Muscle of leg (tissue), 3 donors: ENCODE measurements at regions not wholly inside any gene's neighbourhood (a gene's known extent, or its start where the extent isn't known, plus 50 kb on each side); places are given as distances from the start of the nearest gene placed in this dataset.
"Not testable (repeated sequence)": the region's sequence is repeated elsewhere in the genome, so short reads cannot be mapped to it uniquely, and the experiment has no call there.

Experiments used
- DNase-seq: peaks from one replicate; pipeline ENCODE4 v3.0.0; 2013
- H3K27ac ChIP-seq: one replicate; pipeline ENCODE4 v1.5.1; 2013; ENCODE audit warnings: mild to moderate bottlenecking, low read length, control low read depth
- H3K27me3 ChIP-seq: one replicate; pipeline ENCODE4 v1.6.1; 2013; ENCODE audit warnings: low read length; ENCODE audit not compliant: control insufficient read depth, insufficient read depth
- H3K36me3 ChIP-seq: one replicate; pipeline ENCODE4 v1.6.1; 2013; ENCODE audit warnings: low read length; ENCODE audit not compliant: control insufficient read depth, insufficient read depth
- H3K4me1 ChIP-seq: one replicate; pipeline ENCODE4 v1.6.1; 2013; ENCODE audit warnings: low read length; ENCODE audit not compliant: control insufficient read depth, insufficient read depth
- H3K4me3 ChIP-seq: one replicate; pipeline ENCODE4 v1.5.1; 2013; ENCODE audit warnings: low read length, control low read depth
- H3K9me3 ChIP-seq: replicated peaks from 2 replicates; pipeline ENCODE4 v1.6.1; 2013; ENCODE audit warnings: low read depth, low read length; ENCODE audit not compliant: control insufficient read depth
- WGBS: methylation state at CpG from one replicate; pipeline ENCODE4 v1.1.5; 2013; ENCODE audit warnings: missing lambda C conversion rate; ENCODE audit not compliant: insufficient coverage; 5-methylcytosine and 5-hydroxymethylcytosine counted together

DNA sequence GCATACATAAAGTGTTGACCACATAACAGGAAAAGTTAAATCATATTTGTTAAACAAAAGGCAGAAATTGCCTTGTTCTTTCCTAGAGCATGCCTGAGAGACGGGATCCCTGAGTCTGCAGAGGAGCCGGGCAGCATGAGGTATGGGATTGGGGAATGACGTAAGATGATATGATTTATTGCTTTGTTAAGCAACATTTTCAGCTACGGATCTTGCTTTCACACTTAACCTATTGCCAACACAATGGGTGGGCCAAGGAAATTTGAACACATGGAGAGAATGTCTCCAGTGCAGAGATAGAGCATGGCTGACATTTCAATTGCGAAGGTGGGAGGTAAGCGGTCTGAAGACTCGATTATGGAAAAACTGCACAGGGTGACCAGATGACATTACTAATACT lies 76.7 kb downstream of the EMX2 start:
- Histone ChIP-seq H3K27ac (no peak overlapping the region), H3K9me3 (no peaks in the 10 kb centered on the region), H3K36me3 (no peaks in the 10 kb centered on the region), H3K4me3 (no peak overlapping the region), H3K27me3 (peaks cover 4% of the 10 kb centered on the region), H3K4me1 (peaks cover 2% of the 10 kb centered on the region)
- DNase-seq = peak; percentile 55
- 100% methylated on average over 1 of the region's 7 CpGs for WGBS

DNA sequence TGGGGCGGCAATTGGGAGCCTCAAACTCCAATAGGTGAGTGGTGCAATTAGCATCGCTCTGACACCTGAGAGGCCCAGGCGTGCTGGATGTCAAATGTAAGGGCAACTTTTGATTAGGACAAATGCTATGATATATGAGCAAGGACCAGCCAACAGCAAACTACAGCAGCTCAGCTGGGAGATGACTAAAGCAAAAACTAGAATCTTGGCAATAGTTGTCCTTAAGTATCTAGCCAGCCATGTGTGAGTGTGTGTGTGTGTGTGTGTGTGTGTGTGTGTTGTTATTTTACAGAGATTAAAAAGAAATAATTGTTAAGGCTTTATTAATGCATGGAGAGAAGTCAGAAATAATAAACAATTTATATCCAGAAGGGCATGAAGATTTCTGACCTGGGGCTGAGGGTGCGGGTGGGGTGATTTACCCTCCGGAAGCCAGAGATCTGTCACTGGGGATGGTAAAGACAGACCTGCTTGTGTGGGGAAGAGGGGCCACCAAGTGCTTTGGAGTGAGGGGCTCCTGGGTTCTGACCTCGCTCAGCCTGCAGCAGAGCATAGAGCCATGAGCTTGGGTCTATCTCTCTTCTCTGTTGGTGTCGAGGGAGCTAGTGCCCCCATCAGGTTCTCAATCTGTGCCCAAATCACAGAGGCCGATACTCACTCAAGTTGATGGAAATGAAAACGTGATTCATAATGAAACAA lies 77.3 kb downstream of the EMX2 start:
- Histone ChIP-seq H3K9me3 (no peaks in the 10 kb centered on the region), H3K4me1 (peaks cover 2% of the 10 kb centered on the region), H3K27ac (no peak overlapping the region), H3K4me3 (no peak overlapping the region), H3K27me3 (peaks cover 4% of the 10 kb centered on the region), H3K36me3 (no peaks in the 10 kb centered on the region)
- DNase-seq = peak; percentile 77
- WGBS = 74% methylated on average over 8 of the region's 9 CpGs

DNA sequence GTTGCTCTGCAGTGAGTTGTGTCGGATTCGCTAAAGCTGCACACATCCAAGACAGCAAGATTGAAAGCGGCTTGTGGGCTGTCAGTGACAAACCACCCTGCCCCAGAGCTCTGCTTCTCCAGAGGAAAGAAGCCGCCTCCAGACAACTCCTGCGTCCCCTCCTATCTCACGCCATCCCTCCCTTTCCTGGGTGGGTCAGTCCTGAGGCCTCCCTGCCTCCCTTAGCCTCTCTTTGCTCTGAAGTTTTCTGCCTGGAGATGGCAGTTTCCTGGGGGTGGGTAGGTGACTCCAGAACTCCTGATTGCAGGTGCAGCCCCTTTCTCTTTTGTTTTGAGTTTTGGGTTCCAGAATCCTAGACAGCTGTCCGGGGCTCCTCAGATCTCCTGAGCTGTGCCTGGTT lies 78.7 kb downstream of the EMX2 start:
- Histone ChIP-seq H3K4me1 (peaks cover 2% of the 10 kb centered on the region), H3K9me3 (no peaks in the 10 kb centered on the region), H3K4me3 (no peak overlapping the region), H3K27ac (no peak overlapping the region), H3K36me3 (no peaks in the 10 kb centered on the region), H3K27me3 (peaks cover 4% of the 10 kb centered on the region)
- no peak for DNase-seq
- WGBS = 81% methylated on average over 3 of the region's 7 CpGs

DNA sequence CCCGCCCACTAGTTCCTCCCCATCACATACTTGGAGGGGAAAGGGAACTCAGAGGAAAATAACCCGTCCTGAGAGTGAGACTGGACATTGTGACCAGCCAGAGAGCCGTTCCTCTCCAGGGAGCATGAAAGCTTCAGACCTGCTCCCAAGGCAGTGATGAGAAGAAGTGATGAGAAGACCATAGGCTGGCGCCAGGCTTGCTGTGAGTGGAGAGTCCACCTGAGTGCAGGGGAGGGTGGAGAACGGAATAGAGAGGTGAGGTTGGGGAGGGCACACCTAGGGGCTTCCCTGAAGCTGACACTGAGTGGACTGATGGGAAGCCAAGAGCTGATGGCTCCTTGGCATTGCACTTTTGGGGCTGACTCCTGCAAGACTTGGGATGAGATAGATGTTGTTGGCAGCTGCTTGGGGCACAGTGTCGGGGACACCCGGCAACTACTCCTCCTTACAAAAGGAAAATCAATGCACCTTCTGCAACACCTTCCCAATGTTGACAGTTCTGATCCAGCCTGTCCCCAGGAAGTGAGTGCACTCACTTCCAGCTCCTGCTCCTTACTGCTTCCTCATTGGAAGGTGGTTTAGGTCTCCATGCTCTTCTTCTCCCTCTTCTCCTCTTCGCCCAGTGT lies 79.4 kb downstream of the EMX2 start:
- no peak for DNase-seq
- Histone ChIP-seq H3K27me3 (peaks cover 4% of the 10 kb centered on the region), H3K27ac (no peak overlapping the region), H3K4me1 (peaks cover 2% of the 10 kb centered on the region), H3K36me3 (no peaks in the 10 kb centered on the region), H3K9me3 (no peaks in the 10 kb centered on the region), H3K4me3 (no peak overlapping the region)
- WGBS = 86% methylated on average over 2 of the region's 8 CpGs

DNA sequence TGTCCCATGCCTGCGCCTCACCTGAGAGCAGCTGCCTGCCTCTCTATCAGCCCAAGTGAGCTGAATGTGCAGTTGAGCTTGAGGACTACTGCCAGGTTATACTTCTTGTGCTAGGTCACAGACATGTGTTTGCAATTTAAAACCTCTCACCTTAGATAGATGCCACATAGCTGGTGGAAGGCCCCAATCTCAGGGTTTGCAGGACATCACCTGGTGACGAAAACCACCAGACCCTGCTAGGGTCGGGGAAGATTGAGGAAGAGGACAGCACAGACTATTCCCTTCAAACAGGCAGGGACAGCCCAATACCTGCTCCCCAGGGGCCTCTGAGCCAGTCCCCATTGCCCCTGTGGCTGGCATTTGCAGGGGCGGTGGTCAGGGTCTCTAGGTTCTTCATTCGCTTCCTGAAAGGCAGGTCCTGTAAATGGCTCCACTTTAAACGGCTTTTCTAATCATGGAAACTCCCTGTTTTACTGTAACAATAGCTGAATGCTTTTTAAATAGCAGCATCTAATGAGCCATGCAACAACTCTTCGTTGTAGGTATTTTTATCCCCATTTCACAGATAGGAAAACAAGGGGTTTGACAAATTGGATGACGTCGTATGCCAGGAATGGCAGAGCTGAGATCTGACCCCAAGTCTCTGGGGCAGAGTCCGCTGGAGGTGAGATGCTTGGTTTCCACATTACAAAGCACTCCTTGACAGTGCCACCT lies 80.1 kb downstream of the EMX2 start:
- 85% methylated on average over 8 of the region's 10 CpGs for WGBS
- H3K9me3 ChIP-seq = no peaks in the 10 kb centered on the region
- H3K27me3 ChIP-seq = peaks cover 4% of the 10 kb centered on the region
- no peak for DNase-seq
- no peak overlapping the region for H3K4me3 ChIP-seq
- H3K36me3 ChIP-seq = no peaks in the 10 kb centered on the region
- peaks cover 2% of the 10 kb centered on the region for H3K4me1 ChIP-seq
- no peak overlapping the region for H3K27ac ChIP-seq

DNA sequence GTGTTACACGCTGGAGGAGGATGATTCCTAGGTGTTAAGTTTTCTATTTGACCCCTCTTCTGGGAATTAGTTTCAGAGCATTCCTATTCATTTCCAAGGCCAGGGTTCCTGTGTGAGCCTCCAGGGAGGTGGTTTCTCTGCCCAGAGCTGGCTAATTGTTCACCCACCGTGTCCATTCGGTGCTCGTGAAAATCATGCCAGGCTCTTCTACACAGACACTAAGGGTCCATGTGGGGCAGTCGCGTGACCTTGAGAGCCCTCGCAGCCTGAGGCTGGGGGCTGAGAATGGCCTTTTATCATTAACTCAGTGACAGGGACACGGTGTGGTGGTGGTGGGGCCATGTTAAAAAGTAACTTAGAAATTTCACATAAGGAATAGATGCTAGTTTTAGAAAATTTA lies 83.7 kb downstream of the EMX2 start:
- H3K9me3 ChIP-seq = no peaks in the 10 kb centered on the region
- H3K36me3 ChIP-seq = no peaks in the 10 kb centered on the region
- H3K27me3 ChIP-seq = no peaks in the 10 kb centered on the region
- no peak overlapping the region for H3K27ac ChIP-seq
- WGBS = no CpG with 5 or more reads among the region's 8 CpGs
- no peak overlapping the region for H3K4me3 ChIP-seq
- no peak for DNase-seq
- peaks cover 2% of the 10 kb centered on the region for H3K4me1 ChIP-seq

DNA sequence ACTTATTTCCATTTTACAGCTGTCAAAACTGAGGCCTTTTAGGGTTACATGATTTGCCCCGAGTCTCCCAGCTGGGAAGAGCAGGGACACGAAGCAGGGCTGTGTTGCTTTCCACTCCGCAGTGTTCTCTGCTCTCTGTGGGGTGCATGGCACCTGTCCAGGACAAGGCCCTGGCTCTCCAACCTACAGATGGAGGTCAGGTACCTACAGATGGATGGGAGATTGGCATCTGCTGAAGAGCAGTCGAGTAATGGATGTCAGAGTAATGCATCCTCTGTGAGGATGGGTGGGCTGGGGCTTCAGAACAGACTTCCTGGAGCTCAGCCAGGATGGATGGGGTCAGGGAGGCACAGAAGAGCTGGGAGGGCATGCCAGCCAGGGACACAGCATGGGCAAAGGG lies 85.0 kb downstream of the EMX2 start:
- Histone ChIP-seq H3K4me3 (no peak overlapping the region), H3K9me3 (no peaks in the 10 kb centered on the region), H3K27ac (no peak overlapping the region), H3K36me3 (no peaks in the 10 kb centered on the region), H3K4me1 (peaks cover 14% of the 10 kb centered on the region), H3K27me3 (no peaks in the 10 kb centered on the region)
- DNase-seq = no peak
- WGBS = 94% methylated on average over 4 of the region's 4 CpGs

DNA sequence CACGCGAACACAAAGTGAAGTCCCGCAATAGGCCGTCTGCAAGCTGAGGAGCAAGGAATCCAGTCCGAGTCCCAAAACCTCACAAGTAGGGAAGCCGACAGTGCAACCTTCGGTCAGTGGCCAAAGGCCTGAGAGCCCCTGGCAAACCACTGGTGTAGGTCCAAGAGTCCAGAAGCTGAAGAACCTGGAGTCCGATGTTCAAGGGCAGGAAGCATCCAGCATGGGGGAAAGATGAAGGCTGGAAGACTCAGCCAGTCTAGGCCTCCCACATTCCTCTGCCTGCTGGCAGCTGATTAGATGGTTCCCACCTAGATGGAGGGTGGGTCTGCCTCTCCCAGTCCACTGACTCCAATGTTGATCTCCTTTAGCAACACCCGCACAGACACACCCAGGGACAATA lies 87.2 kb downstream of the EMX2 start:
- H3K27me3 ChIP-seq, H3K27ac ChIP-seq, DNase-seq, H3K4me3 ChIP-seq, H3K9me3 ChIP-seq, H3K36me3 ChIP-seq: not testable (repeated sequence)
- peaks cover 14% of the 10 kb centered on the region for H3K4me1 ChIP-seq
- 66% methylated on average over 7 of the region's 9 CpGs for WGBS

DNA sequence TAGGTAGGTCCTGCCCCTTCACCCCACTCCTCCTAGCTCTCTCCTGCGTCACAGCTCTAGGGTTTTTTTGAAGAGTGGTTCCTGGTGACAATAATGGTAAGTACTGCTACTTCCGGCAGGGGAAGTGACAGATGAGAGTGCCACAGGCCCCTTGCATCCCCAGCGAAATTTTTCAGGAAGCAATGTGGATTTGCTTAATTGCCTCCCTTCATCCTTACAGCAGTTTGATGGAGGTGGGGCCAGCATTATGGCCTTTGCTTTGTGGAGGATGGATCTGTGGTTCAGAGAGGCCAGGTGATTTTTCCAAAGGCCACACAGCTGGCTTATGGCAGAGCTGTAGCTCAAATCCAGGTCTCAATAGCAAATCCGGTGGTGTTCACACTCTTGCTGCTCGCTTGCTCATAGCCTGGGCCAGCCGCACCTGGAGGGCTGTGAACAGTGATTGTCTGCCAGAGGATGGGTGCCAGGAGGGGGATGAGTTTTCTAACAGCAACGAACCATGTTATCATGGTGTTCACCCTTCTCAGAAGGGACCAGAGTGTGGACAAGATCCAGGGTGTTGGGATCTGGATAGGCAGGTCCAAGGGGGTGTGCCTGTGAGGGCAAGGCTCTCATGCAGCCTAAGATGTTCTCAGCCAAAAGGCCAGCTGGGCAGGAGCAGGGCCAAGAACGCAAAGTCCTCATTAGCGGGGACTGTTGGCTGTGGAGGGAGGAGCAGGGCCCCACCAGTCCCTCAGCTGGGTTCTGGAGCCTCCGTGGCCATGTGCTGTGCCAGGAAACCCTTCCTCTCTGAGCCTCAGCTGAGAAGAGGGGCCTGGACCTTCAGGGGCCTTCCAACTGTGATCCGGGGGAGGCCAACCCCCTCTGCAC lies 89.0 kb downstream of the EMX2 start:
- Histone ChIP-seq H3K4me1 (peaks cover 16% of the 10 kb centered on the region), H3K36me3 (no peaks in the 10 kb centered on the region), H3K9me3 (no peaks in the 10 kb centered on the region), H3K27ac (no peak overlapping the region), H3K27me3 (no peaks in the 10 kb centered on the region), H3K4me3 (no peak overlapping the region)
- WGBS = 41% methylated on average over 5 of the region's 11 CpGs
- DNase-seq = peak; percentile 76

DNA sequence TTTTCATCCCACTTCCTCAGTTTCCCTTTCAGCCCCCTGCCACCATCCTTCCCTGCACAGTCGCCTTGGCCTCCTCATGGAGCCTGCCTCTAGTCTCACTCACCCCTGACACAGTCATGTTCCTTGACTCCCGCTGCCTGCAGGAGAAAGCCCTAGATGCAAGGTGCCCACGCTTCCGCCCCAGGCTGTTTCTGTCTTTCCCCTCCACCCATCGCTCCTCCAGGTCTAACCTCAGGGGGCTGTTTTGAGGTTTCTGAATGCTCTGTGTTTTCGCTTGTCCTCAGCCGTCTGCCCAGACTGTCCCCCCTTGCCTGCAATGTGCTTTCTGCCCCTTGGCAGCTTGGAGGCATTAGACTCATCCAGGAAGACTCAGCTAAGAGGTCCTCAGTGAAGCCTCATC lies 89.9 kb downstream of the EMX2 start:
- Histone ChIP-seq H3K4me1 (peaks cover 16% of the 10 kb centered on the region), H3K27me3 (no peaks in the 10 kb centered on the region), H3K36me3 (no peaks in the 10 kb centered on the region), H3K4me3 (no peak overlapping the region), H3K27ac (no peak overlapping the region), H3K9me3 (no peaks in the 10 kb centered on the region)
- WGBS = 89% methylated on average over 7 of the region's 7 CpGs
- no peak for DNase-seq
